Thyroid gland (tissue), 4 donors: ENCODE measurements at regions not wholly inside any gene's neighbourhood (a gene's known extent, or its start where the extent isn't known, plus 50 kb on each side); places are given as distances from the start of the nearest gene placed in this dataset.

ENCODE experiments used
- POLR2A ChIP-seq, 2 donors: fragments of 450-650 bp; IDR thresholded peaks; one replicate each; pipeline ENCODE4 v1.6.1; 2017; ENCODE audit warnings: antibody characterized with exemption in 2 of 2, mild to moderate bottlenecking in 2 of 2, moderate library complexity in 1 of 2
- TF ChIP-seq, protein P1 (sequence below), 6 experiments: fragments of 200-600 bp in 3 of 6; fragments of 450-650 bp in 3 of 6; sonication (generic) in 3 of 6; IDR thresholded peaks; one replicate each; pipeline ENCODE4 v1.5.1; 2016 to 2019; ENCODE audit warnings: antibody characterized with exemption in 6 of 6, mild to moderate bottlenecking in 2 of 6, inconsistent platforms in 1 of 6, moderate library complexity in 1 of 6

DNA sequence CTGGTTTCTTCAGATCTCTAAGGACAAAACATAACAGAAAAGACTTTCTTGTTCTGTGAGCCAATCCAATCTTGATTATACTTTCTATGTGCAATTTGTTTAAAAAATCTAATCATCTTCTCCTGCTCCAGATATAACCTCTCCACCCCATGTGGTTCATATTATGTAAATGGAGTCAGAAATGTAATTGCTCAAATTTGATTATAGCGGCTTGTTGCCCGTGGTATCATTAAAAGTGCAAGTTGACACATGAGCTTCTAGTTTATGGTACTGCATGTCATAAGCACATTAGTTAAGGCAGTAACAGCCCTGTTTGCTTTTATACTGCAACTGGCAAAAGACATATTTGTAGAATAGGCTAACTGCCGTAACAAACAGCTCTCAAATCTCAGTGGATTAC, 715.1 kb upstream of the CDH7 start:
- no peak for TF ChIP-seq POLR2A (IDR thresholded peaks at IDR 0.05)
- TF ChIP-seq, protein P1, sequence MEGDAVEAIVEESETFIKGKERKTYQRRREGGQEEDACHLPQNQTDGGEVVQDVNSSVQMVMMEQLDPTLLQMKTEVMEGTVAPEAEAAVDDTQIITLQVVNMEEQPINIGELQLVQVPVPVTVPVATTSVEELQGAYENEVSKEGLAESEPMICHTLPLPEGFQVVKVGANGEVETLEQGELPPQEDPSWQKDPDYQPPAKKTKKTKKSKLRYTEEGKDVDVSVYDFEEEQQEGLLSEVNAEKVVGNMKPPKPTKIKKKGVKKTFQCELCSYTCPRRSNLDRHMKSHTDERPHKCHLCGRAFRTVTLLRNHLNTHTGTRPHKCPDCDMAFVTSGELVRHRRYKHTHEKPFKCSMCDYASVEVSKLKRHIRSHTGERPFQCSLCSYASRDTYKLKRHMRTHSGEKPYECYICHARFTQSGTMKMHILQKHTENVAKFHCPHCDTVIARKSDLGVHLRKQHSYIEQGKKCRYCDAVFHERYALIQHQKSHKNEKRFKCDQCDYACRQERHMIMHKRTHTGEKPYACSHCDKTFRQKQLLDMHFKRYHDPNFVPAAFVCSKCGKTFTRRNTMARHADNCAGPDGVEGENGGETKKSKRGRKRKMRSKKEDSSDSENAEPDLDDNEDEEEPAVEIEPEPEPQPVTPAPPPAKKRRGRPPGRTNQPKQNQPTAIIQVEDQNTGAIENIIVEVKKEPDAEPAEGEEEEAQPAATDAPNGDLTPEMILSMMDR (IDR thresholded peaks at IDR 0.05): no peak
